Stimulated activated CD8-positive, alpha-beta memory T cell treated with anti-CD3 and anti-CD28 coated beads, Interleukin-7, amount 100 ng/mL, for 48 hours (primary cell): ENCODE measurements at regions not wholly inside any gene's neighbourhood (a gene's known extent, or its start where the extent isn't known, plus 50 kb on each side); places are given as distances from the start of the nearest gene placed in this dataset.
"Not testable (repeated sequence)": the region's sequence is repeated elsewhere in the genome, so short reads cannot be mapped to it uniquely, and the experiment has no call there.

ENCODE experiments used
- DNase-seq, 2 donors: peaks; one replicate each; pipeline ENCODE4 v3.0.0-alpha.2; 2020; ENCODE audit warnings: low read depth in 1 of 2; ENCODE audit errors: extremely low read depth in 1 of 2

GRCh38 chr2:6183226-6183625 lies 491.0 kb downstream of the SOX11 start:
- no peak for DNase-seq

- DNase-seq = no peak
Measured at GRCh38 chr2:6184532-6185292, 492.5 kb downstream of the SOX11 start.

- no peak for DNase-seq
Measured at GRCh38 chr2:6186332-6187151, 494.4 kb downstream of the SOX11 start.

- DNase-seq = no peak
Measured at GRCh38 chr2:6196449-6196848, 504.3 kb downstream of the SOX11 start.

GRCh38 chr2:6198370-6198919 lies 506.3 kb downstream of the SOX11 start:
- DNase-seq = not testable (repeated sequence)

- no peak for DNase-seq
Measured at GRCh38 chr2:6202756-6203155, 510.6 kb downstream of the SOX11 start.

- no peak for DNase-seq
Measured at GRCh38 chr2:6203291-6203959, 511.2 kb downstream of the SOX11 start.

- DNase-seq = no peak
Measured at GRCh38 chr2:6206882-6207281, 514.7 kb downstream of the SOX11 start.

GRCh38 chr2:6211236-6211635 lies 519.1 kb downstream of the SOX11 start:
- DNase-seq = no peak

- DNase-seq = no peak
Measured at GRCh38 chr2:6212491-6212890, 520.3 kb downstream of the SOX11 start.

GRCh38 chr2:6213056-6213780 lies 521.0 kb downstream of the SOX11 start:
- DNase-seq = no peak

- DNase-seq = no peak
Measured at GRCh38 chr2:6214471-6214870, 522.3 kb downstream of the SOX11 start.

- DNase-seq = no peak
Measured at GRCh38 chr2:6215053-6215452, 522.9 kb downstream of the SOX11 start.

- DNase-seq = no peak
Measured at GRCh38 chr2:6216234-6216633, 524.0 kb downstream of the SOX11 start.

GRCh38 chr2:6218926-6219325 lies 526.7 kb downstream of the SOX11 start:
- DNase-seq = no peak

- DNase-seq = no peak
Measured at GRCh38 chr2:6219906-6220305, 527.7 kb downstream of the SOX11 start.

- no peak for DNase-seq
Measured at GRCh38 chr2:6222296-6222695, 530.1 kb downstream of the SOX11 start.

- DNase-seq = no peak
Measured at GRCh38 chr2:6224267-6224666, 532.1 kb downstream of the SOX11 start.

GRCh38 chr2:6228251-6228650 lies 536.1 kb downstream of the SOX11 start:
- no peak for DNase-seq

- no peak for DNase-seq
Measured at GRCh38 chr2:6231166-6231565, 539.0 kb downstream of the SOX11 start.

- no peak for DNase-seq
Measured at GRCh38 chr2:6233993-6234392, 541.8 kb downstream of the SOX11 start.
